Suppressor macrophage treated with lipopolysaccharide for 4 hours (primary cell): ENCODE measurements at regions not wholly inside any gene's neighbourhood (a gene's known extent, or its start where the extent isn't known, plus 50 kb on each side); places are given as distances from the start of the nearest gene placed in this dataset.
A peak's percentile ranks its signal among the peaks of the same experiment; 100 is the strongest.

Experiments used
- DNase-seq: peaks from one replicate; pipeline ENCODE4 v3.0.0-alpha.2; 2020

GRCh38 chr5:38207343-38207742 is 51.0 kb upstream of the EGFLAM start:
- DNase-seq = no peak

GRCh38 chr5:38202741-38203140 is 55.6 kb upstream of the EGFLAM start:
- no peak for DNase-seq

- DNase-seq = no peak
Observed at GRCh38 chr5:38200872-38201557, 57.3 kb upstream of the EGFLAM start.

- no peak for DNase-seq
Observed at GRCh38 chr5:38197118-38197517, 61.2 kb upstream of the EGFLAM start.

GRCh38 chr5:38193015-38193581 is 65.3 kb upstream of the EGFLAM start:
- DNase-seq = peak; percentile 65

GRCh38 chr5:38191693-38192092 is 66.7 kb upstream of the EGFLAM start:
- DNase-seq = no peak

- DNase-seq = no peak
Observed at GRCh38 chr5:38190111-38190510, 68.2 kb upstream of the EGFLAM start.

GRCh38 chr5:38189081-38189504 is 69.3 kb upstream of the EGFLAM start:
- no peak for DNase-seq

GRCh38 chr5:38188591-38188990 is 69.8 kb upstream of the EGFLAM start:
- no peak for DNase-seq

- DNase-seq = no peak
Observed at GRCh38 chr5:38187532-38187931, 70.8 kb upstream of the EGFLAM start.

- DNase-seq = no peak
Observed at GRCh38 chr5:38184627-38185026, 73.7 kb upstream of the EGFLAM start.

GRCh38 chr5:38182991-38183390 is 75.4 kb upstream of the EGFLAM start:
- DNase-seq = no peak

GRCh38 chr5:38168029-38168428 is 90.3 kb upstream of the EGFLAM start:
- no peak for DNase-seq

GRCh38 chr5:38167562-38167996 is 90.8 kb upstream of the EGFLAM start:
- no peak for DNase-seq

GRCh38 chr5:38166832-38167231 is 91.5 kb upstream of the EGFLAM start:
- DNase-seq = no peak

- no peak for DNase-seq
Observed at GRCh38 chr5:38165435-38165834, 92.9 kb upstream of the EGFLAM start.

- no peak for DNase-seq
Observed at GRCh38 chr5:38164776-38165399, 93.5 kb upstream of the EGFLAM start.

GRCh38 chr5:38163636-38164237 is 94.6 kb upstream of the EGFLAM start:
- DNase-seq = no peak

GRCh38 chr5:38162625-38163024 is 95.7 kb upstream of the EGFLAM start:
- DNase-seq = no peak

- no peak for DNase-seq
Observed at GRCh38 chr5:38157024-38157423, 101.3 kb upstream of the EGFLAM start.

- DNase-seq = no peak
Observed at GRCh38 chr5:38154615-38155204, 103.6 kb upstream of the EGFLAM start.

- DNase-seq = no peak
Observed at GRCh38 chr5:38151878-38152277, 106.5 kb upstream of the EGFLAM start.

- DNase-seq = no peak
Observed at GRCh38 chr5:38149815-38150195, 108.6 kb upstream of the EGFLAM start.
